Parathyroid adenoma (tissue), 2 donors: ENCODE measurements at regions not wholly inside any gene's neighbourhood (a gene's known extent, or its start where the extent isn't known, plus 50 kb on each side); places are given as distances from the start of the nearest gene placed in this dataset.

Experiments
- H2AFZ ChIP-seq: fragments of 300-600 bp; sonication (generic); one replicate; pipeline ENCODE4 v1.7.0; 2017; ENCODE audit warnings: antibody characterized with exemption, mild to moderate bottlenecking
- H3K27ac ChIP-seq: fragments of 300-600 bp; sonication (generic); one replicate; pipeline ENCODE4 v1.7.0; 2017
- H3K27me3 ChIP-seq: fragments of 300-600 bp; sonication (generic); one replicate; pipeline ENCODE4 v1.7.0; 2017; ENCODE audit warnings: low read length; ENCODE audit not compliant: control insufficient read depth, insufficient read depth
- H3K36me3 ChIP-seq: fragments of 300-600 bp; sonication (generic); one replicate; pipeline ENCODE4 v1.7.0; 2017; ENCODE audit warnings: low read length; ENCODE audit not compliant: control insufficient read depth, insufficient read depth
- H3K4me1 ChIP-seq: fragments of 300-600 bp; sonication (generic); one replicate; pipeline ENCODE4 v1.7.0; 2017; ENCODE audit warnings: control low read depth
- H3K4me2 ChIP-seq: fragments of 300-600 bp; sonication (generic); one replicate; pipeline ENCODE4 v1.7.0; 2017; ENCODE audit warnings: low read length
- H3K4me3 ChIP-seq: fragments of 300-600 bp; sonication (generic); one replicate; pipeline ENCODE4 v1.7.0; 2017; ENCODE audit warnings: low read depth, low read length
- H3K79me2 ChIP-seq: fragments of 300-600 bp; sonication (generic); one replicate; pipeline ENCODE4 v1.7.0; 2017; ENCODE audit warnings: control low read depth
- H3K9ac ChIP-seq: fragments of 300-600 bp; sonication (generic); one replicate; pipeline ENCODE4 v1.7.0; 2017; ENCODE audit warnings: mild to moderate bottlenecking
- H3K9me3 ChIP-seq: fragments of 300-600 bp; sonication (generic); one replicate; pipeline ENCODE4 v1.7.0; 2017; ENCODE audit warnings: low read length; ENCODE audit not compliant: control insufficient read depth
- CTCF ChIP-seq: fragments of 300-600 bp; sonication (generic); IDR thresholded peaks from one replicate; pipeline ENCODE4 v1.7.0; 2017; ENCODE audit warnings: antibody characterized with exemption, mild to moderate bottlenecking
- donor health status: primary hyperparathyroidism.

GRCh38 chr5:118696076-118696475, 292.3 kb downstream of the DTWD2 start:
- Histone ChIP-seq H3K27ac (no peak overlapping the region), H3K4me2 (no peak overlapping the region), H3K9ac (no peak overlapping the region), H3K4me1 (no peaks in the 10 kb centered on the region), H2AFZ (no peak overlapping the region), H3K4me3 (no peak overlapping the region), H3K27me3 (no peaks in the 10 kb centered on the region), H3K36me3 (no peaks in the 10 kb centered on the region), H3K9me3 (no peaks in the 10 kb centered on the region), H3K79me2 (no peaks in the 10 kb centered on the region)
- no peak for TF ChIP-seq CTCF

GRCh38 chr5:118692811-118693342, 295.5 kb downstream of the DTWD2 start:
- Histone ChIP-seq H3K36me3 (peaks cover 3% of the 10 kb centered on the region), H3K27ac (no peak overlapping the region), H3K79me2 (no peaks in the 10 kb centered on the region), H2AFZ (no peak overlapping the region), H3K4me2 (no peak overlapping the region), H3K4me1 (no peaks in the 10 kb centered on the region), H3K9me3 (no peaks in the 10 kb centered on the region), H3K9ac (no peak overlapping the region), H3K27me3 (no peaks in the 10 kb centered on the region), H3K4me3 (no peak overlapping the region)
- TF ChIP-seq CTCF = no peak

DNA sequence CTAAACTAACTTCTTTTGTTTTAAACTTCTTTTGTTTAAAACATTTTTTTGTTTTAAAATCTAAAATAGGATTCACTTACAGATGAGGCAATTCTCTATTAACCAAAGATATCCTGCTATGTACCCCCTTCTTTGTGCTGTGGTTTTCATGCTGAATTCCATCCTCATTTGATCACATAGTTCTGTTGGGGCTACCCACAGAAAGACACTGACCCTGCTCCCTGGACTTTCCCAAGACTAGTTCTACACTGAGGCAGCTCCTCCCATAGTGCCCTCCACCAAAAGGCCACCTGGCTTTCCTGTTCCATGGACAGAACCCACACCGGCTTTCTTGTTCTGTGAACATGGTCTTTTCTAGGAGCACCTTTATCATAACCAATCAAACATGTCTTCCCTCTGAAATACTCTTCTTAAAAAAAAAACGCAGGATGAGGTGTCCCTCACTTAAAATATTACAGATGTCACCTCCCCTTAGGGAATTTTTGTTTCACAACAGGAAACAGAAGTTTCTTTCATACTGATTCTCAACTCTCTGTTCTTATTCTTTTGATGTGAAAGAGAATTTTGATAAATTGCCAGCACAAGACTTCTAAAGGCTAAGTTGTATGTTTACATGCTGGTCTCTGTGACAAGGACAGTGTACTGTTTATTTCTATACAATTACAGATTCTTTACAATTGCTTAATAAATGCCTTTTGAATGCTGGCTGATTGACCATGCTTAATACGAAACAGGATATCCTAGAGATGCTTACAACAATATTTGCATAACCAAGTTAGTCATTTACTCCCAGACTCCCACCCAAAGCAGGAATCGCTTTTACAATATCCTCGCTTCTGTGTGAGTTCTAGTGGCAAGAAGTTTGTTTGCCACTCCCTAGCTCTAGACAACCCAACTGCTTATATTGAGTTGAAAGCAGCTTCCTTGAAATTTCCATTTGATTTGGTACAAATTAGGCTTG, 300.4 kb downstream of the DTWD2 start:
- no peaks in the 10 kb centered on the region for H3K9me3 ChIP-seq

DNA sequence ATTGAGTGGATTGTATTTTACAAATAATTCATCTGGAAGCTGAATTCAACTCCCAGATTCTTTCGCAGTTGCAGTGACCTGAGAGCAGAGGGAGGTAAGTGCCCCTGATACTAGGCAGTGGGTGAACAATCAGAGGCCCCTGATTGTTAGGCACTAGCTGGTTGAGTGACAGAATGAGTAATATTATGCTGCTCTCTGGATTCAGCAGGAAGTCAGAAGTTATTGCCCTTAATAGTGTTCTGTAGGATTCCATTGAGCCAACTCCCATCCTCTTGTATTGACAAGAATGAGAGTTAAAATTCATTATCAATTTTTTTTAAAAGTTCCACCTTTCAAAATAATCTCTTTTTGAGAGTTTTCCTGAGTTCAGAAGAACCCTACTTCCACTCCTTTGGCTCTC, 301.2 kb downstream of the DTWD2 start:
- H3K36me3 ChIP-seq = peaks cover 3% of the 10 kb centered on the region
- H3K27ac ChIP-seq = no peak overlapping the region
- H3K4me2 ChIP-seq = no peak overlapping the region

More for the DNA sequence above, 300.4 kb downstream of the DTWD2 start:
- Histone ChIP-seq H3K4me3 (no peak overlapping the region), H3K27ac (no peak overlapping the region), H3K79me2 (no peaks in the 10 kb centered on the region), H3K4me1 (no peaks in the 10 kb centered on the region), H3K4me2 (no peak overlapping the region), H3K27me3 (no peaks in the 10 kb centered on the region), H3K36me3 (peaks cover 3% of the 10 kb centered on the region), H2AFZ (no peak overlapping the region), H3K9ac (no peak overlapping the region)
- TF ChIP-seq CTCF = no peak

More for the DNA sequence above, 301.2 kb downstream of the DTWD2 start:
- Histone ChIP-seq H3K9me3 (no peaks in the 10 kb centered on the region), H3K27me3 (no peaks in the 10 kb centered on the region), H3K79me2 (no peaks in the 10 kb centered on the region), H2AFZ (no peak overlapping the region), H3K4me1 (no peaks in the 10 kb centered on the region), H3K4me3 (no peak overlapping the region), H3K9ac (no peak overlapping the region)
- TF ChIP-seq CTCF = no peak
